OCI-LY1 (cell line): ENCODE measurements at regions not wholly inside any gene's neighbourhood (a gene's known extent, or its start where the extent isn't known, plus 50 kb on each side); places are given as distances from the start of the nearest gene placed in this dataset.

ENCODE experiments used
- H2AFZ ChIP-seq: fragments of 200-600 bp; sonication (generic), shearing (Covaris generic); 2 replicates; pipeline ENCODE4 v1.6.0; 2014; ENCODE audit warnings: antibody characterized with exemption, mild to moderate bottlenecking, low read length
- H3F3A ChIP-seq: fragments of 200-600 bp; sonication (generic), shearing (Covaris generic); 2 replicates; pipeline ENCODE4 v1.6.0; 2014; ENCODE audit warnings: mild to moderate bottlenecking, antibody characterized with exemption, low read length, moderate library complexity; ENCODE audit not compliant: insufficient read depth
- H3K27ac ChIP-seq: fragments of 200-600 bp; sonication (generic); 2 replicates; pipeline ENCODE4 v1.5.1; 2014; ENCODE audit warnings: low read length, mixed run types, mild to moderate bottlenecking, low read depth; ENCODE audit not compliant: poor library complexity, severe bottlenecking
- H3K27me3 ChIP-seq: fragments of 200-600 bp; sonication (generic); 2 replicates; pipeline ENCODE4 v1.6.0; 2014; ENCODE audit warnings: antibody characterized with exemption, mild to moderate bottlenecking, low read length, moderate library complexity; ENCODE audit not compliant: insufficient read depth
- H3K36me3 ChIP-seq: fragments of 200-600 bp; sonication (generic); 2 replicates; pipeline ENCODE4 v1.6.1; 2014; ENCODE audit warnings: mild to moderate bottlenecking, antibody characterized with exemption, low read length, moderate library complexity, mixed read lengths; ENCODE audit not compliant: insufficient read depth
- H3K4me1 ChIP-seq: fragments of 200-600 bp; sonication (generic); 2 replicates; pipeline ENCODE4 v1.5.1; 2014; ENCODE audit warnings: mild to moderate bottlenecking, low read length, moderate library complexity; ENCODE audit not compliant: insufficient read depth, severe bottlenecking
- H3K4me2 ChIP-seq: fragments of 200-600 bp; sonication (generic), shearing (Covaris generic); 2 replicates; pipeline ENCODE4 v1.6.1; 2014; ENCODE audit warnings: low read length
- H3K4me3 ChIP-seq: fragments of 200-600 bp; sonication (generic); 2 replicates; pipeline ENCODE4 v1.5.1; 2014; ENCODE audit warnings: low read length, low read depth, mild to moderate bottlenecking, mixed read lengths; ENCODE audit not compliant: poor library complexity, severe bottlenecking
- H3K79me2 ChIP-seq: fragments of 200-600 bp; shearing (Covaris generic); 2 replicates; pipeline ENCODE4 v1.6.1; 2016; ENCODE audit warnings: mixed run types, low read length, mixed read lengths; ENCODE audit not compliant: insufficient read depth
- H3K9ac ChIP-seq: fragments of 200-600 bp; sonication (generic), shearing (Covaris generic); 2 replicates; pipeline ENCODE4 v1.6.1; 2014; ENCODE audit warnings: mild to moderate bottlenecking, low read length, mixed read lengths
- H3K9me2 ChIP-seq: fragments of 200-600 bp; sonication (generic), shearing (Covaris generic); 2 replicates; pipeline ENCODE4 v1.6.1; 2014; ENCODE audit warnings: low read depth, mild to moderate bottlenecking, low read length, mixed read lengths
- H3K9me3 ChIP-seq: fragments of 200-600 bp; shearing (Covaris generic); 2 replicates; pipeline ENCODE4 v1.6.1; 2014; ENCODE audit warnings: low read length, mixed read lengths
- H4K20me1 ChIP-seq: fragments of 200-600 bp; sonication (generic), shearing (Covaris generic); 2 replicates; pipeline ENCODE4 v1.6.0; 2016; ENCODE audit warnings: mild to moderate bottlenecking, low read length; ENCODE audit not compliant: insufficient read depth
- CTCF ChIP-seq: fragments of 200-600 bp; sonication (generic), shearing (Covaris generic); IDR thresholded peaks from 2 replicates; pipeline ENCODE4 v1.5.1; 2017; ENCODE audit warnings: mild to moderate bottlenecking, antibody characterized with exemption, low read length, moderate library complexity, mixed read lengths
- EZH2 ChIP-seq: fragments of 200-600 bp; sonication (generic), shearing (Covaris generic); IDR thresholded peaks from 2 replicates; pipeline ENCODE4 v1.8.0; 2017; ENCODE audit warnings: borderline replicate concordance, mixed run types, mild to moderate bottlenecking, antibody characterized with exemption, low read length, moderate library complexity, mixed read lengths

- no peaks in the 10 kb centered on the region for H3K27me3 ChIP-seq
- no peak overlapping the region for H3K4me2 ChIP-seq
- H3K9me2 ChIP-seq = no peaks in the 10 kb centered on the region
Observed at GRCh38 chr1:95655321-95656020, 421.5 kb downstream of the RWDD3 start.

GRCh38 chr1:95657248-95657647 lies 423.2 kb downstream of the RWDD3 start:
- H3K27me3 ChIP-seq = no peaks in the 10 kb centered on the region
- H3K4me2 ChIP-seq = no peak overlapping the region
- no peaks in the 10 kb centered on the region for H3F3A ChIP-seq
- no peaks in the 10 kb centered on the region for H3K9me2 ChIP-seq
- no peaks in the 10 kb centered on the region for H3K4me1 ChIP-seq
- H3K4me3 ChIP-seq = no peak overlapping the region
- no peaks in the 10 kb centered on the region for H4K20me1 ChIP-seq
- H3K9ac ChIP-seq = no peak overlapping the region
- no peaks in the 10 kb centered on the region for H3K79me2 ChIP-seq
- no peaks in the 10 kb centered on the region for H3K9me3 ChIP-seq
- no peak overlapping the region for H3K27ac ChIP-seq
- no peaks in the 10 kb centered on the region for H3K36me3 ChIP-seq
- no peak overlapping the region for H2AFZ ChIP-seq
- TF ChIP-seq CTCF = no peak
- TF ChIP-seq EZH2 = no peak

More at GRCh38 chr1:95655321-95656020, 421.5 kb downstream of the RWDD3 start:
- Histone ChIP-seq H2AFZ (no peak overlapping the region), H3F3A (no peaks in the 10 kb centered on the region), H3K9me3 (no peaks in the 10 kb centered on the region), H4K20me1 (no peaks in the 10 kb centered on the region), H3K4me1 (no peaks in the 10 kb centered on the region), H3K4me3 (no peak overlapping the region), H3K27ac (no peak overlapping the region), H3K9ac (no peak overlapping the region), H3K79me2 (no peaks in the 10 kb centered on the region), H3K36me3 (no peaks in the 10 kb centered on the region)
- TF ChIP-seq CTCF = no peak
- no peak for TF ChIP-seq EZH2

- H2AFZ ChIP-seq = no peak overlapping the region
- no peaks in the 10 kb centered on the region for H3F3A ChIP-seq
- H3K4me1 ChIP-seq = no peaks in the 10 kb centered on the region
- H3K9me2 ChIP-seq = no peaks in the 10 kb centered on the region
- no peaks in the 10 kb centered on the region for H3K79me2 ChIP-seq
- H3K4me3 ChIP-seq = no peak overlapping the region
- H3K36me3 ChIP-seq = no peaks in the 10 kb centered on the region
- TF ChIP-seq CTCF = no peak
- no peak for TF ChIP-seq EZH2
- H3K9ac ChIP-seq = no peak overlapping the region
- no peak overlapping the region for H3K4me2 ChIP-seq
- H3K9me3 ChIP-seq = no peaks in the 10 kb centered on the region
- no peaks in the 10 kb centered on the region for H3K27me3 ChIP-seq
- H4K20me1 ChIP-seq = no peaks in the 10 kb centered on the region
- no peak overlapping the region for H3K27ac ChIP-seq
Observed at GRCh38 chr1:95659166-95659565, 425.2 kb downstream of the RWDD3 start.
